ENCODE measurements at regions not wholly inside any gene's neighbourhood (a gene's known extent, or its start where the extent isn't known, plus 50 kb on each side); places are given as distances from the start of the nearest gene placed in this dataset.

GRCh38 chr3:130825762-130826299 lies 68.1 kb upstream of the ATP2C1 start:
- Histone ChIP-seq H3K36me3 (ENCODE audit: insufficient read depth, low read length) (no peaks in the 10 kb centered on the region), H3K4me3 (ENCODE audit: insufficient read depth, low read depth, low read length) (no peak overlapping the region), H3K27ac (ENCODE audit: low read depth, low read length) (no peak overlapping the region), H3K9me3 (ENCODE audit: insufficient read depth, low read depth, low read length) (no peaks in the 10 kb centered on the region), H2AFZ (ENCODE audit: low read depth, low read length) (no peak overlapping the region), H3K9ac (ENCODE audit: low read length) (no peak overlapping the region), H3K79me2 (ENCODE audit: insufficient read depth, low read length) (no peaks in the 10 kb centered on the region), H3K4me1 (ENCODE audit: insufficient read depth, low read length) (no peaks in the 10 kb centered on the region), H3K27me3 (ENCODE audit: insufficient read depth, low read length) (no peaks in the 10 kb centered on the region), H3K4me2 (ENCODE audit: low read length) (no peak overlapping the region), H4K20me1 (ENCODE audit: insufficient read depth, low read length) (no peaks in the 10 kb centered on the region)
- H3K27ac Mint-ChIP-seq (ENCODE audit: unreplicated experiment) = no peak overlapping the region
- H3K4me3 Mint-ChIP-seq (ENCODE audit: unreplicated experiment) = no peak overlapping the region
- H3K36me3 Mint-ChIP-seq (ENCODE audit: low read depth, unreplicated experiment) = no peaks in the 10 kb centered on the region
- DNase-seq (ENCODE audit: low read depth) = no peak
- no peak for TF ChIP-seq EZH2 (IDR thresholded peaks at IDR 0.05; ENCODE audit: insufficient read depth, low read length)
- TF ChIP-seq CTCF (IDR thresholded peaks at IDR 0.05; ENCODE audit: insufficient read depth, low read depth, low read length) = no peak
- H3K4me1 Mint-ChIP-seq (ENCODE audit: low read depth, unreplicated experiment) = no peaks in the 10 kb centered on the region
- peaks cover 4% of the 10 kb centered on the region for H3K27me3 Mint-ChIP-seq (ENCODE audit: low read depth, unreplicated experiment)
- no peak for FAIRE-seq
- no peaks in the 10 kb centered on the region for H3K9me3 Mint-ChIP-seq (ENCODE audit: unreplicated experiment)

DNA sequence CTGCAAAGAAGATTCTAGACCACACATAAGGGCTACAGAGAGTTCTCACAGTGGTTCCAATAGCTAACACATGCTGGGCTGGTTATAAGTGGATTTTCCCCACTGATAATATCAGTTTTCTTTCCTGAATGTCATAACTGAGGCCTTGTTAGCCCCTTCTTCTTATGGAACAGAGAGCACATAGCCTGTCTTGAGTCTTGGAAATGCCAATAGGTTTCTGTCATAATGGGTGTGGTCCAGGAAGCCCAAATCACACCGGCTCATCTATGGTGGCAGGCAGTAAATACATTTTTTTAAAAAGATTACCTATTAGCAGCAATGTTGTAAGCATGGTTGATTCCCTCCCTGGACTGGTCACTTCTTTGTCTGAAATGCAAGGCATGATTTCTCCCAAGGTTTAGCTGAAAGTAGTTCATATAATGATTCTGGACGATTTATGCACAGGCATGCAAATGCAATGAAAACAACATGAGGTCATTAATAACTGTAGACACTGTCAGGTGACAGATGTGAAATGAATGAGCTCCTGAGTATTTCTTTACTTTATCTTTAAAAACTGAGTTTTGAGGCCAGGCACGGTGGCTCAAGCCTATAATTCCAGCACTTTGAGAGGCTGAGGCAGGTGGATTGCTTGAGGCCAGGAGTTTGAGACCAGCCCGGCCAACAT lies 67.2 kb upstream of the ATP2C1 start:
- Histone ChIP-seq H3K27me3 (ENCODE audit: insufficient read depth, low read length) (no peaks in the 10 kb centered on the region), H3K79me2 (ENCODE audit: insufficient read depth, low read length) (no peaks in the 10 kb centered on the region), H3K27ac (ENCODE audit: low read depth, low read length) (no peak overlapping the region), H4K20me1 (ENCODE audit: insufficient read depth, low read length) (no peaks in the 10 kb centered on the region), H3K4me2 (ENCODE audit: low read length) (no peak overlapping the region), H2AFZ (ENCODE audit: low read depth, low read length) (no peak overlapping the region), H3K9ac (ENCODE audit: low read length) (no peak overlapping the region), H3K4me1 (ENCODE audit: insufficient read depth, low read length) (no peaks in the 10 kb centered on the region), H3K36me3 (ENCODE audit: insufficient read depth, low read length) (no peaks in the 10 kb centered on the region), H3K4me3 (ENCODE audit: insufficient read depth, low read depth, low read length) (no peak overlapping the region), H3K9me3 (ENCODE audit: insufficient read depth, low read depth, low read length) (no peaks in the 10 kb centered on the region)
- Mint-ChIP-seq H3K9me3 (ENCODE audit: unreplicated experiment) (no peaks in the 10 kb centered on the region), H3K4me3 (ENCODE audit: unreplicated experiment) (no peak overlapping the region), H3K36me3 (ENCODE audit: low read depth, unreplicated experiment) (no peaks in the 10 kb centered on the region), H3K4me1 (ENCODE audit: low read depth, unreplicated experiment) (no peaks in the 10 kb centered on the region), H3K27ac (ENCODE audit: unreplicated experiment) (no peak overlapping the region), H3K27me3 (ENCODE audit: low read depth, unreplicated experiment) (peaks cover 4% of the 10 kb centered on the region)
- FAIRE-seq (no peak), DNase-seq (ENCODE audit: low read depth) (no peak)
- no peak for TF ChIP-seq EZH2 (IDR thresholded peaks at IDR 0.05; ENCODE audit: insufficient read depth, low read length)
- TF ChIP-seq CTCF (IDR thresholded peaks at IDR 0.05; ENCODE audit: insufficient read depth, low read depth, low read length) = no peak

GRCh38 chr3:130827486-130827885 lies 66.4 kb upstream of the ATP2C1 start:
- FAIRE-seq = no peak

More at GRCh38 chr3:130827486-130827885, 66.4 kb upstream of the ATP2C1 start:
- Histone ChIP-seq H3K79me2 (ENCODE audit: insufficient read depth, low read length) (no peaks in the 10 kb centered on the region), H3K4me2 (ENCODE audit: low read length) (no peak overlapping the region), H4K20me1 (ENCODE audit: insufficient read depth, low read length) (no peaks in the 10 kb centered on the region), H2AFZ (ENCODE audit: low read depth, low read length) (no peak overlapping the region), H3K27ac (ENCODE audit: low read depth, low read length) (no peak overlapping the region), H3K9me3 (ENCODE audit: insufficient read depth, low read depth, low read length) (no peaks in the 10 kb centered on the region), H3K36me3 (ENCODE audit: insufficient read depth, low read length) (no peaks in the 10 kb centered on the region), H3K9ac (ENCODE audit: low read length) (no peak overlapping the region), H3K27me3 (ENCODE audit: insufficient read depth, low read length) (no peaks in the 10 kb centered on the region), H3K4me1 (ENCODE audit: insufficient read depth, low read length) (no peaks in the 10 kb centered on the region), H3K4me3 (ENCODE audit: insufficient read depth, low read depth, low read length) (no peak overlapping the region)
- Mint-ChIP-seq H3K27ac (ENCODE audit: unreplicated experiment) (no peak overlapping the region), H3K9me3 (ENCODE audit: unreplicated experiment) (no peaks in the 10 kb centered on the region), H3K36me3 (ENCODE audit: low read depth, unreplicated experiment) (no peaks in the 10 kb centered on the region), H3K4me3 (ENCODE audit: unreplicated experiment) (no peak overlapping the region), H3K4me1 (ENCODE audit: low read depth, unreplicated experiment) (no peaks in the 10 kb centered on the region), H3K27me3 (ENCODE audit: low read depth, unreplicated experiment) (peaks cover 4% of the 10 kb centered on the region)
- TF ChIP-seq EZH2 (IDR thresholded peaks at IDR 0.05; ENCODE audit: insufficient read depth, low read length) = no peak
- no peak for TF ChIP-seq CTCF (IDR thresholded peaks at IDR 0.05; ENCODE audit: insufficient read depth, low read depth, low read length)
- no peak for DNase-seq (ENCODE audit: low read depth)

Data from astrocyte (in vitro differentiated cells and primary cell).